Panc1 (cell line): ENCODE measurements at regions not wholly inside any gene's neighbourhood (a gene's known extent, or its start where the extent isn't known, plus 50 kb on each side); places are given as distances from the start of the nearest gene placed in this dataset.

Experiments
- ATAC-seq: fragments of 200-7000 bp; cut with Tn5 transposase; 2 replicates; pipeline ENCODE4 v1.9.1; 2020; ENCODE audit warnings: mild to moderate bottlenecking, moderate library complexity
- BruUV-seq: library from RNA; stranded (reverse); fragments of 400-500 nt; replicated peaks from 2 replicates; lab custom pipeline; 2021; lab: Mats Ljungman, UMichigan
- CTCF ChIA-PET: fragments of 300-600 bp; sonication (Branson Sonifier 250); formaldehyde crosslinking; loops from one replicate; lab custom pipeline; 2022; ENCODE audit warnings: antibody characterized with exemption; lab: Charles Lee
- POLR2A ChIA-PET: fragments of 300-600 bp; sonication (Branson Sonifier 250); formaldehyde crosslinking; loops from one replicate; lab custom pipeline; 2022; ENCODE audit warnings: antibody characterized with exemption; lab: Charles Lee
- DNase-seq: peaks from one replicate; pipeline ENCODE4 v3.0.0-alpha.2; 2010; ENCODE audit warnings: low read depth, low spot score
- H3K27ac ChIP-seq: 2 replicates; pipeline ENCODE4 v1.5.1; 2011; ENCODE audit warnings: mild to moderate bottlenecking, low read length, inconsistent platforms
- H3K27me3 ChIP-seq: fragments of 200-500 bp; sonication (Bioruptor generic); 2 replicates; pipeline ENCODE4 v1.6.0; 2014; ENCODE audit warnings: low read length, inconsistent platforms; ENCODE audit not compliant: control insufficient read depth, insufficient read depth
- H3K36me3 ChIP-seq: fragments of 200-500 bp; sonication (Bioruptor generic); 2 replicates; pipeline ENCODE4 v1.5.1; 2014; ENCODE audit warnings: inconsistent platforms, mild to moderate bottlenecking, low read length, moderate library complexity; ENCODE audit not compliant: control insufficient read depth, insufficient read depth
- H3K4me1 ChIP-seq: 2 replicates; pipeline ENCODE4 v1.5.1; 2011; ENCODE audit warnings: inconsistent platforms, mild to moderate bottlenecking, low read length, moderate library complexity; ENCODE audit not compliant: control insufficient read depth, insufficient read depth
- H3K4me3 ChIP-seq, 2 experiments: 2 replicates each; pipeline ENCODE4 v1.5.1; 2011 to 2012; ENCODE audit warnings: low read depth in 2 of 2, low read length in 2 of 2, mild to moderate bottlenecking in 2 of 2, inconsistent platforms in 1 of 2, moderate library complexity in 1 of 2
- H3K9me3 ChIP-seq: fragments of 200-500 bp; sonication (Bioruptor generic); 2 replicates; pipeline ENCODE4 v1.5.1; 2014; ENCODE audit warnings: low read depth, mild to moderate bottlenecking, inconsistent platforms, low read length, moderate library complexity; ENCODE audit not compliant: control insufficient read depth, insufficient read depth
- CTCF ChIP-seq: fragments of 450-650 bp; IDR thresholded peaks from 2 replicates; pipeline ENCODE4 v1.5.1; 2017; ENCODE audit warnings: mild to moderate bottlenecking
- POLR2AphosphoS5 ChIP-seq: IDR thresholded peaks from 2 replicates; pipeline ENCODE4 v1.6.1; 2012; ENCODE audit warnings: mild to moderate bottlenecking, low read depth, low read length, moderate library complexity
- REST ChIP-seq, 2 experiments: IDR thresholded peaks; 2 replicates each; pipeline ENCODE4 v1.6.1; 2011 to 2012; ENCODE audit warnings: low read depth in 2 of 2, control low read depth in 1 of 2, low read length in 1 of 2, mild to moderate bottlenecking in 1 of 2, moderate library complexity in 1 of 2; ENCODE audit not compliant: insufficient read depth in 1 of 2
- SIN3A ChIP-seq: IDR thresholded peaks from 2 replicates; pipeline ENCODE4 v1.6.1; 2012; ENCODE audit warnings: low read depth, mild to moderate bottlenecking, low read length, moderate library complexity, borderline replicate concordance; ENCODE audit not compliant: insufficient read depth
- TCF7L2 ChIP-seq: IDR thresholded peaks from 2 replicates; pipeline ENCODE4 v1.6.1; 2011; ENCODE audit warnings: mild to moderate bottlenecking, low read depth, low read length, inconsistent platforms
- in situ Hi-C: cut with HindIII; loops from 2 replicates; pipeline ENCODE4 v1.10.0; 2016; ENCODE audit warnings: low sequenced_read_pairs, low pct_unique_long_range_greater_than_20kb
- intact Hi-C: fragments of 100-400 bp; cut with micrococcal nuclease; formaldehyde crosslinking; loops from one replicate; pipeline ENCODE4 v1.10.0; 2022; ENCODE audit not compliant: unreplicated experiment

- DNase-seq, result no peak
- ATAC-seq, result no peak
- no peak overlapping the region for H3K27ac ChIP-seq
- ChIA-PET POLR2A (no interaction called here), CTCF (no interaction called here)
- H3K36me3 ChIP-seq, result no peaks in the 10 kb centered on the region
- TF ChIP-seq TCF7L2 (no peak), POLR2AphosphoS5 (no peak)
- no TSS peak for BruUV-seq
- H3K27me3 ChIP-seq, result peaks cover 3% of the 10 kb centered on the region
- H3K4me1 ChIP-seq, result no peaks in the 10 kb centered on the region
- no peak overlapping the region for H3K4me3 ChIP-seq
- in situ Hi-C loops, result no loop called here
- no peaks in the 10 kb centered on the region for H3K9me3 ChIP-seq
- intact Hi-C loops, result no loop called here
Observed at GRCh38 chr10:129385600-129385999, 81.4 kb upstream of the MGMT start.

GRCh38 chr10:129386415-129387257 is 80.4 kb upstream of the MGMT start:
- Histone ChIP-seq H3K36me3 (no peaks in the 10 kb centered on the region), H3K4me3 (no peak overlapping the region), H3K4me1 (no peaks in the 10 kb centered on the region), H3K27me3 (peaks cover 3% of the 10 kb centered on the region), H3K9me3 (no peaks in the 10 kb centered on the region), H3K27ac (no peak overlapping the region)
- POLR2A ChIA-PET, result no interaction called here
- no TSS peak for BruUV-seq
- CTCF ChIA-PET, result no interaction called here
- intact Hi-C loops, result no loop called here
- DNase-seq, result no peak
- in situ Hi-C loops, result no loop called here
- ATAC-seq, result no peak
- TF ChIP-seq TCF7L2 (no peak), POLR2AphosphoS5 (no peak), REST (IDR thresholded peaks at IDR 0.05; ENCODE audit: insufficient read depth in 1 of 2, low read depth in 2 of 2, low read length in 1 of 2) (no peak), CTCF (no peak), SIN3A (no peak)

GRCh38 chr10:129387258-129387525 is 79.8 kb upstream of the MGMT start:
- in situ Hi-C loops (no loop called here), intact Hi-C loops (no loop called here)
- no peak overlapping the region for H3K4me3 ChIP-seq
- H3K4me1 ChIP-seq, result no peaks in the 10 kb centered on the region
- no peaks in the 10 kb centered on the region for H3K9me3 ChIP-seq
- ChIA-PET POLR2A (no interaction called here), CTCF (no interaction called here)
- no peak overlapping the region for H3K27ac ChIP-seq
- no peak for DNase-seq
- H3K36me3 ChIP-seq, result no peaks in the 10 kb centered on the region
- TF ChIP-seq TCF7L2, result no peak
- TF ChIP-seq CTCF, result no peak
- no peak for TF ChIP-seq REST (IDR thresholded peaks at IDR 0.05; ENCODE audit: insufficient read depth in 1 of 2, low read depth in 2 of 2, low read length in 1 of 2)
- no peak for TF ChIP-seq POLR2AphosphoS5
- no peak for TF ChIP-seq SIN3A
- no TSS peak for BruUV-seq
- peaks cover 3% of the 10 kb centered on the region for H3K27me3 ChIP-seq
- no peak for ATAC-seq
